GM21723 (cell line): ENCODE measurements at regions not wholly inside any gene's neighbourhood (a gene's known extent, or its start where the extent isn't known, plus 50 kb on each side); places are given as distances from the start of the nearest gene placed in this dataset.

ENCODE experiments used
- ATAC-seq: cut with Tn5 transposase; IDR thresholded peaks from one replicate; pipeline ENCODE4 v1.9.1; 2021; ENCODE audit warnings: mild to moderate bottlenecking, moderate library complexity; ENCODE audit not compliant: unreplicated experiment

DNA sequence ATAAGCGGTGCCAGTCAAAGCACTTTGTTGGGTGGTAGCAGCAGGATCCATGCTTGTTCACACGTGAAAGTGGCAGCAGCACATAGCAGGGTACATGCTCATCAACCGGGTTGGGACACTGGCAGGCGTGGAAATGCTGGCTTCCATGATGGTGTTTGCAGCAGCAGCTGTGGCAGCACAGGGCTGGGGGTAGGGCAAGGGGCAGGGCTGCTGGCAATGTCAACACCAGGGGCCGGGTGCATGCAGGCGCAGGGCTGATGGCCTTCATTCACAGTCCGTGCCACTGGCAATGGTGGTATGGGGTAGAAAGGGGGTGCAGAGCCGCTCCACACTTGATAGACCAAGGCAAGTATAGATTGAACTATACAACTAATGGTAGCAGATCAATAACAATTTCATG is 374.7 kb upstream of the FAM241A start:
- ATAC-seq: no peak

DNA sequence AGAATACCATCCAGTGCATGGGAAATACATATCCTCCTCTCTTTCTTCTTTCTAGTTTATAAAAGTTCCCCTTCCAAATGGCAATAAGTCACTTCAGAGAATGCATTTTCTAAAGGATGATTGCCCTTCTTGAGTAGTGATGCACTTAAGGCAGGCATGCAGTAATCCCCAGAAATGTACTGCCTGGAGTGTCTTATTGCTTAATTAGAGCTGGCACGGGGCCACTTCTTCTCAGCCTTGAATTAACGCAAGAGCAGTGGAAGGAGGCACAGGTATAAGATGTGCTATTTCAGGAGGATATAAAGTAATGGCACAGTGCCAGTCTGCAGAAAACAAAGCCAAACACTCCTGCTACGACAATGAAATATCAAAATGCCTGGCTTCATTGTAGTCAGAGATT is 371.4 kb upstream of the FAM241A start:
- ATAC-seq: no peak

DNA sequence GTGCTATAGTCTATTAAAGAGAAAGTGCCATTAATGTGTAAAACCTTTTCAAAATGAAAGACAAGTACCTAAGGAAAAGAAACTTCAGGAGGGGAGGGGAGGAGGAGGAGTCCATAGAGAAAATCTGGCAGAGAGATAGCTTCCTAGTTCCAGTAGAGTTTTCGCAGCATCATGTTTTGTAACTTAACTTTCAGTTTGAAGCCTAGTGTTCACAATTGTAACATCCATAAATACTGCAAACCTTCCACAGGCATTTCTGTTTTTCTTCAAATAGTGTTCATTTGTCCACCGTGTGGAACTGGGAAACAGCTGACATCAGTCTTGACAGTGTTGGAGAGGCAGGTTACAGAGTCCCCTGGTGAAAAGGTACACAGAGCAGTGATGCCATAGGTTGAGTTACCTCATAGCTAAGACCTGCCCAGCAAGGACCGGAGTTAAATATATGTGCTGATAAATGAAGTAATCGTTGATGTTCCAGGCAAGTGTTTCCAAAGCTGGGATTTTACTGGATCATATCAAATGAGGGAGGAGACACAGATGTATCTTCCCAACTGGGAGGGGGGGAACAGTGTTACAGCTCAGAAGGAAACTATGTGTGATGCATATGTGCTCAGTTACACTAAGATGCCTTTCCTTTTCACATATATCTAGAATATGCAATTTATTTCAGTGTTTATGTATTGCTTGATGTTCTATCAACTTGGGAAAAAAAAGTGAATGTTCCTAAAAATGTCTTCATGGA is 369.5 kb upstream of the FAM241A start:
- no peak for ATAC-seq

DNA sequence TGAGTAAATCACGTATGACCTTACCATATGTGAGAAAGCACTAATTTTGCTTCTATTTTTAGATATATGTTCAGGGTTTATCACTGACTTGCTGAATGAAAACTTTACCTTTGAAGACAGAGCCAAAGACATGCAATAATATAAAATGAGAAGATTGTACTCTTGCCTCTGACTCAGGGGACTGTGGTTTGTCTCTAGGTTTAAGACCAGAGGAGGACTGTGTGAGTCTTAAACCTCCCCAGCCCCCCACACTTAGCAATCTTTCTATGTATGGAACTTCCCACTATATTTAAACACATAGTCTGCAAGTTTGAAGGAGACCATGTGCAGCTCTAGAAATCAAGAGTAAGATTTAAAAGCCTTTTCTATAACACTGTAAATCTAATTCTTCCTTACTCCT is 368.7 kb upstream of the FAM241A start:
- no peak for ATAC-seq

DNA sequence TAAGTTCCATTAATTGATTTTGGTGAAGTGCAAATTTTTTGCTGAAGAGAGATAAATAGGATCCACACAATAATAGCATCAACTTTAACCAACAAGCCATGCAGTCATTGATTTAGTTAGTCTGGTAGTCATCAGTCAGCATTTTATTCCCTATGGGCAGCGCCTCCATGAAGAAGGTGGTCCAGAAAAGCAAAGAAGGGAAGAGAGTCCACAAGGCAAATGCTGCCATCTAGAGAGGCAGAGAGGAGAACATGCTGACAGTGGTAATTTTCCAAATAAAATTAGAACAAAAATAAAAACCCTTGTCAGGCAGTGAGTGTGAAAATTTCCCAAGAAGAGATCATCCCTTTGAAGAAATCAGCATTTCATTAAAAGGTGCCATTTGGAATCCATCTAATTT is 366.7 kb upstream of the FAM241A start:
- ATAC-seq: no peak

DNA sequence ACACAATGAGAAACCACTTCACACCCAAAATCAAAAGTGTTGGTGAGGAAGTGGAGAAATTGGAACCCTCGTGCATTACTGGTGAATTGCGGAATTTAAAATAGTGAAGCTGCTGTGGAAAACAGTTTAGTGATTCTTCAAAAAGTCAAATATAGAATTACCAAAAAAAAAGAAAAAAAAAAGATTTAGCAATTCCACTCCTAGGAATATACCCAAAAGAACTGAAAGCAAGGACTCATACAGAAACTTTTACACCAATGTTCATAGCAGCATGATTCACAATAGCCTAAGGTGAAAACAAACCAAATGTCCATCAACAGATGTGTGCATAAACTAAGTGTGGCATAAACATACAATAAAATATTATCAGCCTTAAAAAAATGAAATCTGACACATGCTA is 364.3 kb upstream of the FAM241A start:
- no peak for ATAC-seq

DNA sequence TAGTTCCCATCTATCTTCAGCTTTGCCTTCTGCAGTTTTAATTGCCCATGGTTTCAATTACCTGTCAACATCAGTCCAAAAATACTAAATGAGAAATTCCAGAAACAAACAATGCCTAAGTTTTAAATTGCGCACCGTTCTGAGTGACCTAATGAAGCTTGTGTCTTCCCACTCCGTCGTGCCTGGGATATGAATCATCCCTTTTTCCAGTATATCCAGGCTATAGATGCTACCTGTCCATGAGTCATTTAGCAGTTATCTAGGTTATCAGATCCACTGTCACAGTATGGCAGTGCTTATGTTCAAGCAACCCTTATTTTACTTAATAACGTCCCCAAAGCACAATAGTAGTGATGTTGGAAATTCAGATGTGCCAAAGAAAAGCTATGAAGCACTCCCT is 363.6 kb upstream of the FAM241A start:
- no peak for ATAC-seq

DNA sequence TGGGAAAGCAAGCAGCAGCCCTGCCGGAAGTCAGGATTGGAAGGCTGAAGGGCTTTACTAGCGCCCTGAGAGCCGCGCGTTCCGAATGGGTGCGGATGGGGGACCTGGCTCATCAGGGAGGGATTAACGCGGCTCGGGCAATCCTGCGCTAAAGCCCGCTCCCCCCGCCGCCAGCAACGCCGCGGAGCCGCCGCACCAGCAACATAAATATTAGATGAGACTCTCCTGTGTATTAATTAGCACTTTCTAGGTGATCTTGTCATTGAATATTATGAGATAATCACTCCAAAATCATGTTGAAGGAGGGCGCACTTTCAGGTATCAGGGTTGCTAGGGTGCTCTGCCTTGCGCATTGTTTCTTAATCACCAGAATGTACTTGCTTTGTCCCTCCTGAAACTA is 357.2 kb upstream of the FAM241A start:
- no peak for ATAC-seq

DNA sequence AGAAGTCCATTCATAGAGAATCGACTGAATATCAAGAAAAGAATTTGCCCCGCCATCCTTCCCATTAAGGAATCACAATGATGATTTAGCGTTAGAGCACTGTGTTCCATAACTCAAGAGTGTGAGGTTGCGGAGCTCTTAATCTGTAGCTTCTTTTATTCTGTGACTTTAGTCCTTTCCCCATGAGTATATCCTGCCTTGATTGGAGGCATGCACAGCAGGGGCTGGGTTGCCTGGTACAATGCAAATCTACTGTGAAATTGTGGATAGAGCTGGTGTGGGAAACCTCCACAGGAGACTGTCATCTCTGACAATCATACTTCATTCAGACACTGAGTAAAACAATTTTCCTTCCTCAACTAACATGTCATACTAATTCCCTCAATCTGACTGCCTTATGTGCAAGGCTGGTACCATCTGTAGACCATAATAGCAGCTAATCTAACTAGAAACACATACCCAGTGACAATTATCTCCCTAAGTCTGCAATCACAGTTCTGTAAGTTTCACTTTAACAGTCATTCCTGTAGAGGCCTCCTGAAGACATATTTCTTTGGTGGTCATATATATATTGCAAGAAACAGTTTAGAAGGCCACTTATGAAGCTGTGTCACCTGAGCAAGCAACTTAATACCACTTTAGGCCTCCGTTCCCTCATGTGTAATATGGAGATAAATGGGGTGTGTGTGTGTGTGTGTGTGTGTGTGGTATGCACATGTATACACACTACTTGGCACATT is 355.2 kb upstream of the FAM241A start:
- no peak for ATAC-seq

DNA sequence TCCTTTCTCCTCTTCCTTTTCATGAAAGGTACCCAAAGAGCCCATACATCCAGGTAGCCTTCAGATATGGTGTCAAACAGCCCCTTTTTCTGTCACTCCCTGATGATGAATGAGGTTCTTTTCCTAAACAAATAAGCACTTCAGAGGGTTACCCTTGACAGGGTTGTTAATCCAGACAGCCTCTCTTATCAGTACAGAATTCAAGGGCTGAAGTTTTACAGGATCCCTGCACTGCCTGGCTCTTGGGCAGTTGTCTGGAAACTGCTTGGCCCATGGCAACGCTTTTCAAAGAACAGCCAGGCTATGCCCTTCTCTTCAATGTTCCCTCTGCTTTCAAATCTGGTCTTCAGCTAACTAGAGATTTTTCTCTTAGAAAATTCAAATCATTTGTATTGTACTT is 352.6 kb upstream of the FAM241A start:
- ATAC-seq: no peak

DNA sequence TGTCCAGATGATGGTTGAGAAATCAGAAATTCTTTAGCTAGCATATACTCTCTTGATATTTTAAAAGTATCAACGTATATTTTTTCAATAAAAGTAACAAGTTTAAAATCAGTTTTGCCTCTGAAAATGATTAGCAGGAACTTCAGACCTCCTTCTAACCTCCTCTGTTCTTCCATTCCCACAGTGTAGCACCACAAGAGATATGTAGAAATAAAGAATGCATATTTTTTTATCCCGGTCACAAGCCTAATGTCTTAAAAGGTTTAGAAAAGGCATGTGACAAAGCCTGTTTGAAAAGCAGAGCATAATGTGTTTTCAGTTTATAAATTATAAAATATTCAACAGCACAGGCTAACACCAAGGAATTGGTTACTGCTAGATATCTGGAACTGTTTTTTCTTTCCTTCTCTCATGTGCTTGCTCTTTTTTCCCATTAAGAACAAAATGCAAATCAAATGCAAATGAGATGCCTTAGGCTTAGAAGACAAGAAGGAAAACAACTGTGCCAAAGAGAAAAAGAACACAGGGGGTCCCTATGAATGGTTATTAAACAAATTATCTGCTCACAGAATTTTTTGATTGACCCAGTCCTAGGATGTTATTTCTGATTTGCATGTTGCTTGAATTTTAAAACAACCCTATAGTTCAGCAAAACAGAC is 351.7 kb upstream of the FAM241A start:
- ATAC-seq: no peak

DNA sequence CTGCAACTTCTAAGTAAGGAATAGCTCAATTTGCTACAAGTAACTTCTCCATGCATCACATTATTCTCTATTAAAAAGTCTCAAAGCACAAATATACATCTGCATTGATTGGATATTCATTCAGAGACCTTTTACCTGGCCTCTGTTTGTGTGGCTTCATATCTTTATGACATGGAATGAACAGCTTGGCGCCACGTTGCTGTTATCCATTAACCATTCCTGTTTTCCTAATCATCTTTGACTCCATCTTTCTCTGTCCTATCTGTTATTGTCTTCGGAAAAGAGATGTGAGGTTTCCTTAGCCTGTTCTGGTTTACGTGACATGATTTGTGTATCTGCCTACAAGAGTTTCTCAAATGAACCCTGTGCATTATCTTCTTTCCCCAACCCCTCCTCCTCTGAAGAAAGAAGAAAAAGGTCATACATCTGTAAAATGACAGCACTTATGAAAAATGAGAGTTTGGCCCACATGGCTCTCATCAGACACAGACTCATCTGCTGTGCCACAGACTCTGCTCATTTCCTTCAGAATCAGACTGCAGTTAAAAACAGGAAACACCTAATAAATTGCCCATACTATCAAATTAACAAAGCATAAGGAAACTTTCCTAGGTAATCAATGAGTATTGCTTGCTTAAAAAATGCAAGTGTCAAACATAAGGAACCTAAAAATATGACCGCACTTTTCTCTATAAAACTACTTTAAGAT is 347.6 kb upstream of the FAM241A start:
- ATAC-seq: no peak

DNA sequence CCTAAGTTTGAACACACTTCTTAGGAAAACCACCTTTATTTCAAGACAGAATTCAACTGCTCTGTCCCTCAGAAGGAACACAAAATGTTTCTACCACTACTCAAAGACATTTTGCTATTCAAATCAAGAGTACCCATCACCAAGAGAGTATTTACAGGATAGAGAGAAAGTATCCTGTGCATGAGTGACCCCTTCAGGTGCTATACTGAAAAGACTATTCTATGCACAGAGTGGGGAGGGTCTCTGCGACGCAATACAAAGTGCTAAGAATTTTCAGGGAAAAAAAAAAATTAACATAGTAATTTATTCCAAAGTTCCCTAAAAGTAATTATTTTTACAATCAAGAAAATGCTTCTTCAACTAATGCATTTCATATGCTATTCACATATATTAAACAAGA is 346.4 kb upstream of the FAM241A start:
- ATAC-seq: no peak

DNA sequence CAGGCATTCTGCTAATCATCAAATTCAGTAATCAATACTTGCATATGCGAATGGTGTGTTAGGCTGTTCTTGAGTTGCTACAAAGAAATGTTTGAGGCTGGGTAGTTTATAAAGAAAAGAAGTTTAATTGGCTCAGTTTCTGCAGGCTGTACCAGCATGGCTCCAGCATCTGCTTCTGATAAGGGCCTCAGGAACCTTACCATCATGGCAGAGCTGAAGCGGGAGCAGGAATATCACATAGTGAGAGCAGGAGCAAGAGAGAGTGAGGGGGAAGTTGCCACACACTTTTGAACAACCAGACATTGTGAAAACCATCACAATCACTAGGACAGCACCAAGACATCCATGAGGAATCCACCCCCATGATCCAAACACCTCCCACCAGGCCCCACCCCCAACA is 344.7 kb upstream of the FAM241A start:
- ATAC-seq: no peak

DNA sequence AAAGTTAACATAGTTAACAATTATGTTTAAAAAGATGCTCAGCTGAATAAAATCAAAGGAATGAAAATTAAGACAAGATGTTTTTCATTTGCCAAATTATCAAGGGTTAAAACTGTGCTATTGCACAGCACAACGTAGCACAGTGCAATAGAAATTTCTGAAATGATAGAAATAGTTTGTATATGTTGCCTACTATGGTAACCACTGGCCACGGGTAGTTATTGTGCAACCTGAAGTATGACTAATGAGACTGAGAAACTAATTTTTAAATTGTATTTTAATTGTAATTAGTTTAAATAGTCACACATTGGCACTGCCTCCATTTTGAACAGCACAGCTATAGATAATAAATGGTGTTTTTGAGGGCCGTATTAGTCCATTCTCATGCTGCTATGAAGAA is 343.1 kb upstream of the FAM241A start:
- no peak for ATAC-seq

DNA sequence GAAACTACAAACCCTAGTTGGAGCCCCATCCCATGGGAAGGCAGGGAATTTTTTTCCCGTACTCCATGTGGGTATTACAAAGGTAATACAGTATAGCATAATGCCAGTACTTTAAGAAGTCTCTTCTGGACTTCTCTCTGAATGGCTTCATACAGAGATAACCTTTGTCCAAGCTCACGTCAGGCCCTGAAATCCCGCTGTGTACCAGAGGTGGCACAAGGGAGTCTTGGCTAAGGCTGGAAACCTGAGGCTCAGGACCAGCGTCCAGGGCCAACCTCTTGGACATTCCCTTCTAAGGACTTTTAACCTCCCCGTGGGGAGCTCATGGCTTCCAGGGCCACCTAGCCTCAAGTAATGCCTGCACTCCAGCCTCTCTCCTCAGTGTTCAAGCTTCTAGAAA is 338.9 kb upstream of the FAM241A start:
- no peak for ATAC-seq

DNA sequence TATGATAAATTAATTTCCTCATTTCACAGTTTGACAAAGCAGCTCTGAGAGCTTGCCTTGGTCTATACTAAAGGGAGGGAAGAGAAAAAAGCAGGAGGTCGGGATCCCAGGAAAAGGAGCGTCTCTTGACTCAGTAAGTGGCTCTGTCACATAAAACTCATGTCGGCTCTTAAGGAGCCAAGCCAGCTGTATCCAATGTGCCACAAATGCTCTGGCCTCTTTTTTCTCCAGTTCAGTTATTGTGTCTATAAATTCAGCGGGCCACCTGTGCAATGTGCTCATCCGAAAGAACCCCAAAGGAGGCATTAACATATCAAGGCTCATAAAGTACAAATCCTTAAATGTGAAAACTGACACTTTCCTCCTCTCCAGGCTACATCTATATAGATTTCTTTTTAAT is 337.7 kb upstream of the FAM241A start:
- ATAC-seq: no peak

DNA sequence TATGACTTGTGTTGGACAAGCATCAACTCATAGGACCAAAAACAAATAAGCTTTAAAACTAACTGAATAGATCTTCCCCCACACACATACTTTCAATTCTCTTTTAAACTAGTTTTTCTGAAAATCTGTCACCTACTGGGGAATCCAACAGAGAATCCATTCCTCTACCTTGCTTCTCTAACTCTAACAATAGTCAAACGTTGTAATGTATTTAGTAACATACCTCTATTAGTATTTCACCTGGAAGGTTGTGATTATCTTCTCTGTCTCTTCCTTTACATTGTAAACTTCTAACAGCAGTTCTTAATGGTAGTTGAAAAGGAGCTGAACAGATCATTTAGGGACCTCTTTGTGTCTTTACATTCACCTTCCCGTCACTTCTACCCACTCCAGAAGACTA is 337.1 kb upstream of the FAM241A start:
- no peak for ATAC-seq

DNA sequence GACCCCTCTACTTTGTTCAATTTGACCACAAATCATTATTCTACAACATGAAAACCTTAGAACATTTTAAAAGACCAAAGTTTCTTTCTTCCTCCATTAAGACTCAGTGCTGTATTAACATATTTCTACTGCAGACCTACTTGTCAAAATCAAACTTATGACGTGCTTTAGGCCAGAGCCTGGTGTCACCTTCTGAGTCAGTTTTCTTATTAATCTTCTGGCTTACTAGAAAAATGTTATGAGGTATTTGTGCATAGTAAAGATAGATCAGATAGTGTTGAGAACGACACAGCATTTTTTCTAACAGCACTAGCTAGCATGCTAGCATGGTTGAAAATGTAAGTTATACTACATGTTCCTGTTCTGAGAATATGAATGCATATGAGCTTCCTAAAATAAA is 333.6 kb upstream of the FAM241A start:
- ATAC-seq: no peak

DNA sequence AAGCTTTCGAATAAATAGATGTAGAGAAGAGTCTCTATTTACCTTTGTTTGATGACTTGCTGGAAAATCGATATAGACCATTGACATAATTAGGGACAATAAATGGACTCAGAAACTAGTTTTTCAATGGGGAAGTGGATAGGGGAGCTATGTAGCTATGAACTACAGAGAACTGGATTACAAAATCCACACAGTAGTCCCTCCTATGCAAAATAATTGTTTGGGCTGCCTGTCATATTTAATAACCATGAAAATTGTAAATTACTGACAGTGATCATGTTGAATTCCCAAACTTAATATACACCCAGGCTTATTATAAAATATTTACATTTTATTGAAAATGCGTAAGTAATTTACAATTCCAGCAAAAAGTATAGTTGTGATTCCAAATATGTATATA is 333.1 kb upstream of the FAM241A start:
- no peak for ATAC-seq

DNA sequence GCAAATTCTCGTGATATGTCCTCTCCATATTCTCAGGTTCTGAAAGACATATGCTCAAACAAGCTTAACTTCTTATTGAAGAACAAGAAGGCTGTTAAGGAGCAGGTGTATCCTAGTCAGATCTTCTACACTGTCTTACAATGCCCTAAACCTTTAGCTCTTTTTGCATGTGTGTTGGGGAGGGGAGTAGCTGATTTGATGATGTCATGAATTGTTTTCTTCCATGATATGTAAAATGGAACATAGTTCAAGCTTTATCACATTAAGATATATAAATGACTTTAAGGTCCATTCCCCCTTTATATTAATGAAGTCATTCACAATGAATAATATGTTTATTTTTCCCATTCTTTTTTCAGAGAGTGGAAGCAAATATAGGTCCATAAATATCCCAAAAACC is 332.5 kb upstream of the FAM241A start:
- ATAC-seq: no peak
